Endothelial cell of hepatic sinusoid (primary cell): ENCODE measurements at regions not wholly inside any gene's neighbourhood (a gene's known extent, or its start where the extent isn't known, plus 50 kb on each side); places are given as distances from the start of the nearest gene placed in this dataset.

Source experiments
- in situ Hi-C: cut with HindIII; loops from 2 replicates; pipeline ENCODE4 v1.10.0; 2017; ENCODE audit warnings: low sequenced_read_pairs

GRCh38 chr4:189436207-189436606 is 504.5 kb upstream of the FRG1 start:
- in situ Hi-C loops: no loop called here

DNA sequence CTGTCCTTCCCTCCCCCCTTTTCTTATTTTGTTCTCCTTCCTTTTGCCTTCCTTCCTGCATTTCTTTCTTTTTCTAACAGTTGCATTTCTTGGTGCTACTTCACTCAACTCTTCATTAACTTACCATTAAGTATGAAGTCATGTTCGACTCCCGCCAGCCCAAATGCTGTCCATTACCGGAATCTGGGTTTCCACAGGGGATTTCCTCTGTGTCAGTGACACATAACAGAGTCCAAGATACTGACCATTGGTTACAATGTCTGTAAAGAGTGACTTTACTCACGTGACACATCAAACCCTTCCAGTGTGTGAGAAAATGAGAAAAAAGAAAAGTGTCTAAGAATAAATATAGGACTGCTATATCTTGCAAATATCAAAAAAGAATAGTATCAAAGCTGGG is 500.0 kb upstream of the FRG1 start:
- in situ Hi-C loops: no loop called here

DNA sequence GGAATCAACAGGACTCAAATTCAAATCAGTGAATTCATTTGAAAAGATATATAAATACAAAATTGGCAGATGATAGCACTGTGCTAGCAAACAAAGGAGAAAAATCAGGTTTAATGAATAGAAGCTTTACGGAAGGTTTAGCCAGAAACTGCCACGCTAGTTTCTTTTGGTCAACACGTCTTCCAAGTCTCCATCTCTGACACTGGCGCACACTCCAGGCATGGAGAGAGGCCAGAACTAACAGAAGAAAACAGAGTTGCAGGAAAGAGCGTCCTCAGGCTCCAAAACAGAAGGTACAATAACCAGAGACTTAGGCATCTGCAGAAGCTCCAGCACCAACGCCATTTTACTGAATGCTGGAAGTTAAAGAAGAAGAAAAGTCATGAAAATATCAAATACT is 497.3 kb upstream of the FRG1 start:
- in situ Hi-C loops: no loop called here

GRCh38 chr4:189445613-189446012 is 495.1 kb upstream of the FRG1 start:
- in situ Hi-C loops: no loop called here

DNA sequence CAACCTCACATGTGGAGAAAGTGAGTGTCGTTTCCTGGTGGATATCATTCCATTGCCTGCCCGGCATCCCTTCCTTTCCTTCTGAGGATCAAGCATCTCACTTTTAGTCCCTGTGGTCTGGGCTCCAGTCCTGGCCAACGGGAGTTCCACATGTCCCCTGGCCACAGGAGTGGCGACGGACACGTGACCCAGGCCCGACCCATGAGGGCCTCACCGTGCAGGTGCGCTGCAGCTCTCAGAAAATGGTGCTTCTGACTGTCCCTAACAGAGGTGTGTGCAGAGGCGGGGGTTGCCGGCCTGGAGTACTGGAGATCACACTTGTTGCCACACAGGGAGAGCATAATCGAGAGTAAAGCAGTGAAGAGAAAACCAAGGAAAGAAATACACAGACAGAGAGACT is 476.9 kb upstream of the FRG1 start:
- in situ Hi-C loops: no loop called here

- in situ Hi-C loops: no loop called here
Observed at GRCh38 chr4:189494407-189494806, 446.3 kb upstream of the FRG1 start.

GRCh38 chr4:189497516-189497915 is 443.2 kb upstream of the FRG1 start:
- in situ Hi-C loops: no loop called here

GRCh38 chr4:189497996-189498395 is 442.7 kb upstream of the FRG1 start:
- in situ Hi-C loops: no loop called here

DNA sequence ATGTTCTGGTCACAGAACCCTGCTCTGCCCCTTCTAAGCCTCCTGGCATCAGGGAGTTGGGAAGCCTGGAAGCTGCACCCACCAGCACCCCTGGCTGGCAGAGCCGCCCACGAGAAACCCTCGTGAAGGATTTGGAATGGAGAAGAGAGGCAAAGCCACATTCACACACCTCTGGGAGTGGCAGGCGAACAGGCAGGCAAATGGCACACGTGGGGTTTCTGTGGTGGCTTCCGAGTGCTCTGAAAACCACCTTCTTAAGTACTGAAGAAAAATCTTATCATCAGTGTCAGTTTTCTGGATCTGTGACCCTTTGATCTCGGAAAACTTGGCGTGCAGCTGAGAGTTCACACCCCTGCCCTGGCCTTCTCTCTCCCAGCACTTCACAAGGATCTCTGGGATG is 442.2 kb upstream of the FRG1 start:
- in situ Hi-C loops: no loop called here

GRCh38 chr4:189499696-189500095 is 441.0 kb upstream of the FRG1 start:
- in situ Hi-C loops: no loop called here

GRCh38 chr4:189500970-189501369 is 439.7 kb upstream of the FRG1 start:
- in situ Hi-C loops: no loop called here

GRCh38 chr4:189502841-189503435 is 437.7 kb upstream of the FRG1 start:
- in situ Hi-C loops: no loop called here

DNA sequence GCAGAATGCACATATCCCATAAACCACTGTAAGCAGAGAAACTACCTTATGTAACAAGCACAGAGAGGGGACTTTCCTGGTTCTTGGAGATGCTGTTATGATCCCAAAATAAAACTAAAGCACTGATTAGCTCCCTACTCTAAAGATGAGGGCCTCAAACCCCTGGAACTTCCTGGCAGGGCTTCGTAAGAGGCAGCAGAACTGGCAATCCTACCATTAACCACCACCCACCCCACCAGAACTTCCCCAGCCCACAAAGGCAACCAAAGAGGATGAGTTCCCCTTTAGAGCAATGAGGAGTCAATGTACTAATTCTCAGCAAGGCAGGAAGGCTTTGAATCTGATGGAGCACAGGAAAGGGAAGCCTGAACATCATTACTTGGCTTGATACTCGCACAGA is 436.5 kb upstream of the FRG1 start:
- in situ Hi-C loops: no loop called here

GRCh38 chr4:189505380-189505779 is 435.3 kb upstream of the FRG1 start:
- in situ Hi-C loops: no loop called here

GRCh38 chr4:189506080-189506479 is 434.6 kb upstream of the FRG1 start:
- in situ Hi-C loops: no loop called here

DNA sequence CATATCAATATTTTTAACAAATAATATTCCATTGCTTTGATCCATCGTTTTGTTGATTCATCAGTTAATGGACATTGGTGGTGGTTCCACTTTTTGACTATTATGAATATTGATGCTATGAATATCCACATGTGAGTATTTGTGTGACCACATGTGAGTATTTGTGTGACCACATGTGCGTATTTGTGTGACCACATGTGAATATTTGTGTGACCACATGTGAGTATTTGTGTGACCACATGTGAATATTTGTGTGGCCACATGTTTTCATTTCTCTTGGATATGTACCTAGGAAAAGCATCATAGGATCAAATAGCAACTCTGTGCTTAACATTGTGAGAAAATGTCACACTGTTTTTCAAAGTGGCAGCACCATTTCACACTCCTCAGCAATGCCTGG is 433.6 kb upstream of the FRG1 start:
- in situ Hi-C loops: no loop called here

DNA sequence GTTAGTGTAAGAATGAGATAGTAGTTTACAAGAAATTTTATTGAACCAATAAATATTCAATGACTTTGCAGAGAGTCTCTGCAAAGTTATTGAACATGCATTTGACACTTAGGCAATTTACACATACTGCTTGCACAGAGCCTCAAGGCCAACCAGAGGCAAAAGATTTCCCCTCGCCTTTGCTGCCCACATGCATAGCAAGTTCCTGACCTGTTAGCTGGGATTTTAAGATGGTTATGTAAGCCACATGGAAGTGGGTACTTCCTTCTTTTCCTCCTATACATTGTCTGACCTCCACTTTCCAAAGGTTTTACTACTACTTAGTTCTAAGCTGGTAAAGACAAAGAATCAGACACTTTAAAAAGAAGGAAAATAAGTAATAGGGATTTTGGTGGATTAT is 430.1 kb upstream of the FRG1 start:
- in situ Hi-C loops: no loop called here

GRCh38 chr4:189511581-189511980 is 429.1 kb upstream of the FRG1 start:
- in situ Hi-C loops: no loop called here

GRCh38 chr4:189513421-189513820 is 427.3 kb upstream of the FRG1 start:
- in situ Hi-C loops: no loop called here

- in situ Hi-C loops: no loop called here
Observed at GRCh38 chr4:189514209-189514608, 426.5 kb upstream of the FRG1 start.

DNA sequence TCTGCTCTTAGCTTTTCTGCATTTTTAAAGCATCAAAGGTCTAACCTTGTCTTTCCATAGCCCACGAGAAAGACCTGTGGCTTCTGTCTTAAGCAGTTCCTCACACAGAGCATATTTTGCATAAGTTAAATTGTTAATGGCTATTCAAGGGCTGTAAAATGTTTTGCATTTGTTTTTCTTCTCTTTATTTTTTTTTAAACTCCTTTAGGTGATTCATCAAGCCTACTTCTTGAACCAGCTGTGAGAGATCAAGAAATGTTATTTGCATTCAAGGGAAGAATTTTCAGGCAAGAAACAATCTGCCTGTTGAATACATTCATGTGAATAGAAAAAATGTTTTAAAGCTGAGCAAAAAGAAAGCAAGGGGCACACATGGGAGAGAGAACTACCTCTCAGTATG is 423.8 kb upstream of the FRG1 start:
- in situ Hi-C loops: no loop called here

GRCh38 chr4:189519186-189519585 is 421.5 kb upstream of the FRG1 start:
- in situ Hi-C loops: no loop called here

DNA sequence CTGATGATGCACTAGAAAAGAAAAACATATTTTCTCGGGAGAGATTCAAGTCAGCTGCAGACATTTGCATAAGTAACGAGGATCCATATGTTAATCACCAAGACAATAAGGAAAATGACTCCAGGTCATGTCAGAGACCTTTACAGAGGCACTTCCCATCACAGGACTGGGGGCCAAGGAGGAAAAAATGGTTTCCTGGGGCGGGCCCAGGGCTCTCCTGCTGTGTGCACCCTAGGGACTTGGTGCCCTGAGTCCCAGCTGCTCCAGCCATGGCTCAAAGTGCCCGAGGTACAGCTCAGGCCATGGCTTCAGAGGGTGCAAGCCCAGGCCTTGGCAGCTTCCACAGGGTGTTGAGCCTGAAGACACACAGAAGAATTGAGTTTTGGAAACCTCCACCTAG is 415.4 kb upstream of the FRG1 start:
- in situ Hi-C loops: no loop called here

GRCh38 chr4:189530848-189531247 is 409.8 kb upstream of the FRG1 start:
- in situ Hi-C loops: no loop called here
